Keratinocyte (primary cell): ENCODE measurements at regions not wholly inside any gene's neighbourhood (a gene's known extent, or its start where the extent isn't known, plus 50 kb on each side); places are given as distances from the start of the nearest gene placed in this dataset.

Source experiments
- DNase-seq: peaks from one replicate; pipeline ENCODE4 v3.0.0-alpha.2; 2011; ENCODE audit warnings: low read depth, missing footprints, low spot score
- FAIRE-seq: peaks from 2 replicates; lab custom pipeline; 2011; peaks lifted over from hg19 to GRCh38; lab: Jason Lieb, UNC
- H2AFZ ChIP-seq: 2 replicates; pipeline ENCODE4 v1.6.0; 2012; ENCODE audit warnings: low read length, control low read depth, inconsistent platforms; ENCODE audit not compliant: control insufficient read depth
- H3K27ac ChIP-seq: 2 replicates; pipeline ENCODE4 v1.5.1; 2011; ENCODE audit warnings: low read length; ENCODE audit not compliant: control insufficient read depth, insufficient read depth
- H3K27me3 ChIP-seq: 3 replicates; pipeline ENCODE4 v1.6.0; 2011; ENCODE audit warnings: low read length; ENCODE audit not compliant: control insufficient read depth, insufficient read depth; ENCODE audit errors: extremely low read depth
- H3K36me3 ChIP-seq, 2 experiments: 2 replicates in 1 of 2; 3 replicates in 1 of 2; pipeline ENCODE4 v1.5.1; 2011; ENCODE audit warnings: low read length in 2 of 2, mild to moderate bottlenecking in 1 of 2; ENCODE audit not compliant: control insufficient read depth in 2 of 2, insufficient read depth in 2 of 2; ENCODE audit errors: extremely low read depth in 1 of 2
- H3K4me1 ChIP-seq: 3 replicates; pipeline ENCODE4 v1.5.1; 2011; ENCODE audit warnings: low read length; ENCODE audit not compliant: control insufficient read depth, insufficient read depth; ENCODE audit errors: extremely low read depth
- H3K4me2 ChIP-seq: 3 replicates; pipeline ENCODE4 v1.6.0; 2011; ENCODE audit warnings: low read depth, low read length; ENCODE audit not compliant: control insufficient read depth, insufficient read depth; ENCODE audit errors: extremely low read depth
- H3K4me3 ChIP-seq, 3 experiments: fragments of 200-600 bp in 1 of 3; sonication (generic) in 1 of 3; 2 replicates in 2 of 3; 3 replicates in 1 of 3; pipeline ENCODE4 v1.5.1; 2011 to 2016; ENCODE audit warnings: low read length in 3 of 3, mild to moderate bottlenecking in 3 of 3, control low read depth in 2 of 3, inconsistent platforms in 1 of 3, low read depth in 1 of 3, mixed read lengths in 1 of 3, mixed run types in 1 of 3, moderate library complexity in 1 of 3; ENCODE audit not compliant: control insufficient read depth in 2 of 3, insufficient read depth in 2 of 3; ENCODE audit errors: extremely low read depth in 1 of 3
- H3K79me2 ChIP-seq: 2 replicates; pipeline ENCODE4 v1.6.0; 2012; ENCODE audit warnings: low read length; ENCODE audit not compliant: control insufficient read depth, insufficient read depth
- H3K9ac ChIP-seq: 3 replicates; pipeline ENCODE4 v1.6.0; 2011; ENCODE audit warnings: low read length; ENCODE audit not compliant: control insufficient read depth, insufficient read depth; ENCODE audit errors: extremely low read depth
- H3K9me1 ChIP-seq: 3 replicates; pipeline ENCODE4 v1.6.0; 2011; ENCODE audit warnings: low read length; ENCODE audit not compliant: control insufficient read depth, insufficient read depth; ENCODE audit errors: extremely low read depth
- H3K9me3 ChIP-seq: 2 replicates; pipeline ENCODE4 v1.5.1; 2012; ENCODE audit warnings: low read depth, low read length; ENCODE audit not compliant: control insufficient read depth
- H4K20me1 ChIP-seq: 3 replicates; pipeline ENCODE4 v1.6.0; 2011; ENCODE audit warnings: low read length; ENCODE audit not compliant: control insufficient read depth, insufficient read depth; ENCODE audit errors: extremely low read depth
- EZH2 ChIP-seq: IDR thresholded peaks from one replicate; pipeline ENCODE4 v1.6.1; 2012; ENCODE audit warnings: inconsistent platforms, mild to moderate bottlenecking, low read length, moderate library complexity
- dilution Hi-C: fragments of 300-500 bp; cut with MboI; formaldehyde crosslinking; loops from one replicate; pipeline ENCODE4 v1.7.0; 2020; ENCODE audit warnings: low sequenced_read_pairs; ENCODE audit not compliant: extremely low pct_ligation_motif_present
- TF ChIP-seq, protein P1 (sequence below), 3 experiments: IDR thresholded peaks in 1 of 3; conservative IDR thresholded peaks in 1 of 3; optimal IDR thresholded peaks in 1 of 3; 2 replicates in 2 of 3; 3 replicates in 1 of 3; pipeline versions ENCODE3 to v1.5.1; 2011; ENCODE audit warnings: low read length in 3 of 3, mild to moderate bottlenecking in 3 of 3, moderate library complexity in 2 of 3, control low read depth in 1 of 3, inconsistent platforms in 1 of 3; ENCODE audit not compliant: insufficient read depth in 2 of 3; ENCODE audit errors: extremely low read depth in 1 of 3

DNA sequence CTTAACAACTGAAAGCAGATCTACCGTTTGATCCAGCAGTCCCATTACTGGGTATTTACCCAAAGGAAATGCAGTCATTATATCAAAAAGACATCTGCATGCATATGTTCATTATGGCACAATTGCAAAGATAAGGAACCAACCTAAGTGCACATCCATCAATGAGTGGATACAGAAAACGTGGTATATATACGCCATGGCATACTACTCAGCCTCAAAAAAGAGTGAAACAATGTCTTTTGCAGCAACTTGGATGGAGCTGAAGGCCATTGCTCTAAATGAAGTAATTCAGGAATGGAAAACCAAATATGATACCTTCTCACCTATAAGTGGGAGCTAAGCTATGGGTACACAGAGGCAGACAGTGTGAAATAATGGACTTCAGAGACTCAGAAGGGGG lies 169.3 kb downstream of the ZBTB18 start:
- Histone ChIP-seq H3K4me2 (no peak overlapping the region), H3K27ac (no peak overlapping the region), H3K79me2 (no peaks in the 10 kb centered on the region), H3K4me3 (no peak overlapping the region), H3K36me3 (no peaks in the 10 kb centered on the region), H4K20me1 (no peaks in the 10 kb centered on the region), H3K9me3 (no peaks in the 10 kb centered on the region), H3K4me1 (no peaks in the 10 kb centered on the region), H3K27me3 (no peaks in the 10 kb centered on the region), H2AFZ (no peak overlapping the region), H3K9ac (no peak overlapping the region), H3K9me1 (no peaks in the 10 kb centered on the region)
- DNase-seq, result no peak
- no peak for FAIRE-seq
- dilution Hi-C loops, result no loop called here
- TF ChIP-seq EZH2, result no peak
- TF ChIP-seq, protein P1, sequence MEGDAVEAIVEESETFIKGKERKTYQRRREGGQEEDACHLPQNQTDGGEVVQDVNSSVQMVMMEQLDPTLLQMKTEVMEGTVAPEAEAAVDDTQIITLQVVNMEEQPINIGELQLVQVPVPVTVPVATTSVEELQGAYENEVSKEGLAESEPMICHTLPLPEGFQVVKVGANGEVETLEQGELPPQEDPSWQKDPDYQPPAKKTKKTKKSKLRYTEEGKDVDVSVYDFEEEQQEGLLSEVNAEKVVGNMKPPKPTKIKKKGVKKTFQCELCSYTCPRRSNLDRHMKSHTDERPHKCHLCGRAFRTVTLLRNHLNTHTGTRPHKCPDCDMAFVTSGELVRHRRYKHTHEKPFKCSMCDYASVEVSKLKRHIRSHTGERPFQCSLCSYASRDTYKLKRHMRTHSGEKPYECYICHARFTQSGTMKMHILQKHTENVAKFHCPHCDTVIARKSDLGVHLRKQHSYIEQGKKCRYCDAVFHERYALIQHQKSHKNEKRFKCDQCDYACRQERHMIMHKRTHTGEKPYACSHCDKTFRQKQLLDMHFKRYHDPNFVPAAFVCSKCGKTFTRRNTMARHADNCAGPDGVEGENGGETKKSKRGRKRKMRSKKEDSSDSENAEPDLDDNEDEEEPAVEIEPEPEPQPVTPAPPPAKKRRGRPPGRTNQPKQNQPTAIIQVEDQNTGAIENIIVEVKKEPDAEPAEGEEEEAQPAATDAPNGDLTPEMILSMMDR (optimal IDR thresholded peaks at IDR 0.05 in 1 of 3, IDR thresholded peaks at IDR 0.05 in 1 of 3, conservative IDR thresholded peaks at IDR 0.05 in 1 of 3; ENCODE audit: extremely low read depth in 1 of 3, insufficient read depth in 2 of 3, low read length in 3 of 3), result no peak

DNA sequence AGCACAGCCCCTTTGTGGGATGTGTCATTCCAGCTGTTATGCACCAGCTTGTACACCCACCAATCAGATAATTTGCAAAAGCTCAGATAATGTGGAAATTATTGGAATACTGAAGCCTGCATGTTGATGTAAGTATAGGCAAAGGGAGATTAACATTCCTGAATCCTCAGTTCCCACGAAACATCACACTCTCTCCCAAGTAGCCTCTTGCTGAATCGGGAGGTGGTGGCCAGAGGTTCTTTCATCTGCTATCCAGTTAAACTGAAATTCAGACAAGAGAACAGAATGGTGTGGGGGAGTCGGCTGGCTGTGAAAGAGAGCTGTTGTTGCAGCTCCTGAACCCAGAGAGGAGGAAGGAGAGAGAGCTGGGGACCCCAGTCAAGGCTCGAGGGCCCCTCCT lies 170.9 kb downstream of the ZBTB18 start:
- H3K4me2 ChIP-seq, result no peak overlapping the region
- no peaks in the 10 kb centered on the region for H3K36me3 ChIP-seq
- no peak overlapping the region for H3K9ac ChIP-seq
- no peak overlapping the region for H3K27ac ChIP-seq
- no peak overlapping the region for H3K4me3 ChIP-seq
- H4K20me1 ChIP-seq, result no peaks in the 10 kb centered on the region
- TF ChIP-seq, protein P1 (optimal IDR thresholded peaks at IDR 0.05 in 1 of 3, IDR thresholded peaks at IDR 0.05 in 1 of 3, conservative IDR thresholded peaks at IDR 0.05 in 1 of 3; ENCODE audit: extremely low read depth in 1 of 3, insufficient read depth in 2 of 3, low read length in 3 of 3), result no peak
- no peak for TF ChIP-seq EZH2
- H3K79me2 ChIP-seq, result no peaks in the 10 kb centered on the region
- DNase-seq (no peak), FAIRE-seq (no peak)
- no peaks in the 10 kb centered on the region for H3K27me3 ChIP-seq
- H3K9me1 ChIP-seq, result no peaks in the 10 kb centered on the region
- no peaks in the 10 kb centered on the region for H3K9me3 ChIP-seq
- no peaks in the 10 kb centered on the region for H3K4me1 ChIP-seq
- dilution Hi-C loops, result no loop called here
- no peak overlapping the region for H2AFZ ChIP-seq
